Osteocyte (in vitro differentiated cells): ENCODE measurements at regions not wholly inside any gene's neighbourhood (a gene's known extent, or its start where the extent isn't known, plus 50 kb on each side); places are given as distances from the start of the nearest gene placed in this dataset.
A peak's percentile ranks its signal among the peaks of the same experiment; 100 is the strongest.
"Not testable (repeated sequence)": the region's sequence is repeated elsewhere in the genome, so short reads cannot be mapped to it uniquely, and the experiment has no call there.

Source experiments
- DNase-seq: peaks from one replicate; pipeline ENCODE4 v3.0.0; 2021; ENCODE audit warnings: mixed read lengths; ENCODE audit not compliant: unreplicated experiment; ENCODE audit errors: extremely low spot score
- H3K27ac Mint-ChIP-seq: one replicate; pipeline ENCODE4 v1.8.0; 2021; ENCODE audit warnings: mild to moderate bottlenecking, mixed read lengths; ENCODE audit not compliant: unreplicated experiment
- H3K27me3 Mint-ChIP-seq: one replicate; pipeline ENCODE4 v1.8.0; 2021; ENCODE audit warnings: mixed read lengths; ENCODE audit not compliant: unreplicated experiment
- H3K36me3 Mint-ChIP-seq: one replicate; pipeline ENCODE4 v1.8.0; 2021; ENCODE audit warnings: mixed read lengths; ENCODE audit not compliant: unreplicated experiment
- H3K4me1 Mint-ChIP-seq: one replicate; pipeline ENCODE4 v1.8.0; 2021; ENCODE audit warnings: mixed read lengths; ENCODE audit not compliant: unreplicated experiment
- H3K4me3 Mint-ChIP-seq: one replicate; pipeline ENCODE4 v1.8.0; 2021; ENCODE audit warnings: mild to moderate bottlenecking, moderate library complexity, mixed read lengths; ENCODE audit not compliant: unreplicated experiment
- H3K9me3 Mint-ChIP-seq: one replicate; pipeline ENCODE4 v1.8.0; 2021; ENCODE audit warnings: mixed read lengths; ENCODE audit not compliant: unreplicated experiment
- CTCF ChIP-seq: fragments of 200-600 bp; sonication (generic); IDR thresholded peaks from 2 replicates; pipeline ENCODE4 v1.5.0; 2021; ENCODE audit warnings: antibody characterized with exemption, mild to moderate bottlenecking, moderate library complexity

- H3K4me1 Mint-ChIP-seq = no peaks in the 10 kb centered on the region
These were observed 865.4 kb upstream of the ARRDC3 start for GRCh38 chr5:92248518-92248917.

GRCh38 chr5:92242170-92242569, 859.1 kb upstream of the ARRDC3 start:
- no peak overlapping the region for H3K27ac Mint-ChIP-seq
- H3K4me3 Mint-ChIP-seq = no peak overlapping the region
- no peak for DNase-seq
- H3K4me1 Mint-ChIP-seq = no peaks in the 10 kb centered on the region
- no peaks in the 10 kb centered on the region for H3K36me3 Mint-ChIP-seq
- no peak for TF ChIP-seq CTCF
- H3K9me3 Mint-ChIP-seq = no peaks in the 10 kb centered on the region
- peaks cover 4% of the 10 kb centered on the region for H3K27me3 Mint-ChIP-seq

More at GRCh38 chr5:92248518-92248917, 865.4 kb upstream of the ARRDC3 start:
- no peaks in the 10 kb centered on the region for H3K36me3 Mint-ChIP-seq
- no peak for TF ChIP-seq CTCF
- no peak overlapping the region for H3K4me3 Mint-ChIP-seq
- no peak for DNase-seq
- H3K27me3 Mint-ChIP-seq = peaks cover 2% of the 10 kb centered on the region
- H3K9me3 Mint-ChIP-seq = peaks cover 14% of the 10 kb centered on the region
- H3K27ac Mint-ChIP-seq = no peak overlapping the region

- H3K4me3 Mint-ChIP-seq = no peak overlapping the region
- H3K27me3 Mint-ChIP-seq = peaks cover 12% of the 10 kb centered on the region
- no peaks in the 10 kb centered on the region for H3K36me3 Mint-ChIP-seq
- H3K4me1 Mint-ChIP-seq = no peaks in the 10 kb centered on the region
- H3K9me3 Mint-ChIP-seq = peaks cover 5% of the 10 kb centered on the region
- no peak for TF ChIP-seq CTCF
- no peak for DNase-seq
- H3K27ac Mint-ChIP-seq = no peak overlapping the region
These were observed 854.8 kb upstream of the ARRDC3 start for GRCh38 chr5:92237896-92238295.

- H3K36me3 Mint-ChIP-seq = no peaks in the 10 kb centered on the region
- TF ChIP-seq CTCF = peak; percentile 21
- no peak overlapping the region for H3K4me3 Mint-ChIP-seq
- no peak for DNase-seq
- no peaks in the 10 kb centered on the region for H3K4me1 Mint-ChIP-seq
- no peak overlapping the region for H3K27ac Mint-ChIP-seq
- peaks cover 14% of the 10 kb centered on the region for H3K9me3 Mint-ChIP-seq
- H3K27me3 Mint-ChIP-seq = peaks cover 4% of the 10 kb centered on the region
These were observed 839.3 kb upstream of the ARRDC3 start for GRCh38 chr5:92222449-92222848.

- not testable (repeated sequence) for H3K4me3 Mint-ChIP-seq, DNase-seq, H3K27ac Mint-ChIP-seq, H3K27me3 Mint-ChIP-seq, H3K36me3 Mint-ChIP-seq, H3K4me1 Mint-ChIP-seq
- H3K9me3 Mint-ChIP-seq = peaks cover 25% of the 10 kb centered on the region
These were observed 833.7 kb upstream of the ARRDC3 start for GRCh38 chr5:92216852-92217251.

- no peak overlapping the region for H3K4me3 Mint-ChIP-seq
- no peaks in the 10 kb centered on the region for H3K36me3 Mint-ChIP-seq
- no peak for DNase-seq
- H3K9me3 Mint-ChIP-seq = peaks cover 25% of the 10 kb centered on the region
- TF ChIP-seq CTCF = no peak
- no peaks in the 10 kb centered on the region for H3K4me1 Mint-ChIP-seq
- no peaks in the 10 kb centered on the region for H3K27me3 Mint-ChIP-seq
- H3K27ac Mint-ChIP-seq = no peak overlapping the region
These were observed 832.0 kb upstream of the ARRDC3 start for GRCh38 chr5:92215116-92215515.
